HG02981 (cell line): ENCODE measurements at regions not wholly inside any gene's neighbourhood (a gene's known extent, or its start where the extent isn't known, plus 50 kb on each side); places are given as distances from the start of the nearest gene placed in this dataset.
"Not testable (repeated sequence)": the region's sequence is repeated elsewhere in the genome, so short reads cannot be mapped to it uniquely, and the experiment has no call there.

ENCODE experiments used
- ATAC-seq: cut with Tn5 transposase; IDR thresholded peaks from one replicate; pipeline ENCODE4 v1.9.1; 2021; ENCODE audit warnings: mild to moderate bottlenecking, moderate library complexity; ENCODE audit not compliant: unreplicated experiment

GRCh38 chr11:71334191-71334590 is 81.8 kb upstream of the SHANK2 start:
- no peak for ATAC-seq

- ATAC-seq, result no peak
Observed at GRCh38 chr11:71333473-71333872, 81.1 kb upstream of the SHANK2 start.

- ATAC-seq, result no peak
Observed at GRCh38 chr11:71332447-71332846, 80.1 kb upstream of the SHANK2 start.

GRCh38 chr11:71332046-71332445 is 79.7 kb upstream of the SHANK2 start:
- ATAC-seq, result no peak

GRCh38 chr11:71331631-71332030 is 79.3 kb upstream of the SHANK2 start:
- ATAC-seq, result no peak

GRCh38 chr11:71330996-71331395 is 78.6 kb upstream of the SHANK2 start:
- ATAC-seq, result no peak

GRCh38 chr11:71330349-71330748 is 78.0 kb upstream of the SHANK2 start:
- no peak for ATAC-seq

GRCh38 chr11:71329786-71330185 is 77.4 kb upstream of the SHANK2 start:
- ATAC-seq, result no peak

- ATAC-seq, result no peak
Observed at GRCh38 chr11:71329165-71329510, 76.8 kb upstream of the SHANK2 start.

GRCh38 chr11:71327156-71328085 is 75.0 kb upstream of the SHANK2 start:
- no peak for ATAC-seq

GRCh38 chr11:71326328-71326940 is 74.1 kb upstream of the SHANK2 start:
- ATAC-seq, result no peak

- no peak for ATAC-seq
Observed at GRCh38 chr11:71325418-71326327, 73.3 kb upstream of the SHANK2 start.

- ATAC-seq, result no peak
Observed at GRCh38 chr11:71324788-71325417, 72.5 kb upstream of the SHANK2 start.

GRCh38 chr11:71323876-71324526 is 71.6 kb upstream of the SHANK2 start:
- ATAC-seq, result no peak

- ATAC-seq, result no peak
Observed at GRCh38 chr11:71322861-71323582, 70.6 kb upstream of the SHANK2 start.

GRCh38 chr11:71322192-71322735 is 69.9 kb upstream of the SHANK2 start:
- no peak for ATAC-seq

- ATAC-seq, result no peak
Observed at GRCh38 chr11:71321433-71322191, 69.2 kb upstream of the SHANK2 start.

- ATAC-seq, result no peak
Observed at GRCh38 chr11:71316701-71317100, 64.3 kb upstream of the SHANK2 start.

- ATAC-seq, result not testable (repeated sequence)
Observed at GRCh38 chr11:71312616-71313015, 60.2 kb upstream of the SHANK2 start.
